H7 (cell line): ENCODE measurements at regions not wholly inside any gene's neighbourhood (a gene's known extent, or its start where the extent isn't known, plus 50 kb on each side); places are given as distances from the start of the nearest gene placed in this dataset.

Experiments
- DNase-seq: peaks from one replicate; pipeline ENCODE4 v3.0.0; 2012
- H3K27me3 ChIP-seq: 2 replicates; pipeline ENCODE4 v1.6.0; 2011; ENCODE audit warnings: mild to moderate bottlenecking, low read length; ENCODE audit not compliant: control insufficient read depth, insufficient read depth
- H3K36me3 ChIP-seq: replicated peaks from 2 replicates; pipeline ENCODE4 v1.5.1; 2011; ENCODE audit warnings: low read length; ENCODE audit not compliant: control insufficient read depth, insufficient read depth
- H3K4me3 ChIP-seq: 2 replicates; pipeline ENCODE4 v1.5.1; 2011; ENCODE audit warnings: low read depth, mild to moderate bottlenecking, control low read depth, low read length, moderate library complexity; ENCODE audit not compliant: insufficient read depth

DNA sequence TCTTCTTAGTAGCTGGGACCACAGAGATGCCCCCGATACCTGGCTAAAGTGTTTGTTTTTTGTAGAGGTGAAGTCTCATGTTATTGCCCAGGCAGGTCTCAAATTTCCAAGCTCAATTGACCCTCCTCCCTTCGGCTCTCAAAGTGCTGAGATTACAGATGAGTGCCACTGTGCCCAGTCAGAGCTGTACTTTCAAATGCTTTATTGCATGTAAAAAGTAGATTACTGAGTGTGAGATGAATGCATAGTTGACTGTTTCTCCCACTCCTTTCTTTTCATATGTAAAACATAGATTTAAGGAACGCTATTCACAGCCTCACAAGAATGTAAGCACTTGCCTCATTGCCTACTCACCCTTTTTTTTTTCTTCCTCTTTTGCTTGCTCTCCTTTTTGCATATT, 984.4 kb upstream of the PABPC4L start:
- no peaks in the 10 kb centered on the region for H3K27me3 ChIP-seq
- H3K4me3 ChIP-seq: no peak overlapping the region
- no peaks in the 10 kb centered on the region for H3K36me3 ChIP-seq
- peak; percentile 9 for DNase-seq

GRCh38 chr4:135185256-135185655, 983.7 kb upstream of the PABPC4L start:
- Histone ChIP-seq H3K4me3 (no peak overlapping the region), H3K27me3 (no peaks in the 10 kb centered on the region), H3K36me3 (no peaks in the 10 kb centered on the region)
- peak; percentile 19 for DNase-seq

GRCh38 chr4:135184715-135185114, 983.1 kb upstream of the PABPC4L start:
- DNase-seq: peak; percentile 23
- H3K36me3 ChIP-seq: no peaks in the 10 kb centered on the region
- H3K27me3 ChIP-seq: no peaks in the 10 kb centered on the region
- no peak overlapping the region for H3K4me3 ChIP-seq

DNA sequence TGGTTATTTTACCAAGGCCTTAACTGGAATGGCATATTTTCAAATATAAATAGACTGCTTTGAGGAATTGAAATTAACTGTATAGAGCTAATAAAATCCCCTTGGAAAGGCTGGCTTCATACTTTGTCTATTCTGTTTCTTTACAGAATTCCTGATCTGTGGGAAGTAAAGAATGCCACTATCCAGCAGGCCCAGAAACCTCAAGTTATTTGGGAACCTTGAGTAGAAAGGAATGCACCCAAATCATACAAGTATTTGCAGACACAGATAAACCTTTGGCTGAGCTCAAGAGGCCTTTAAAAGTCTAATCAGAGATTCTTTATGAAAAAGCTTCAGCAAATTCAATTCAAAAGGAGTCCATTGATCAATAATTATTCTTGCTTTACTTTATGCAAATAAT, 975.7 kb upstream of the PABPC4L start:
- Histone ChIP-seq H3K4me3 (no peak overlapping the region), H3K27me3 (no peaks in the 10 kb centered on the region), H3K36me3 (no peaks in the 10 kb centered on the region)
- no peak for DNase-seq

DNA sequence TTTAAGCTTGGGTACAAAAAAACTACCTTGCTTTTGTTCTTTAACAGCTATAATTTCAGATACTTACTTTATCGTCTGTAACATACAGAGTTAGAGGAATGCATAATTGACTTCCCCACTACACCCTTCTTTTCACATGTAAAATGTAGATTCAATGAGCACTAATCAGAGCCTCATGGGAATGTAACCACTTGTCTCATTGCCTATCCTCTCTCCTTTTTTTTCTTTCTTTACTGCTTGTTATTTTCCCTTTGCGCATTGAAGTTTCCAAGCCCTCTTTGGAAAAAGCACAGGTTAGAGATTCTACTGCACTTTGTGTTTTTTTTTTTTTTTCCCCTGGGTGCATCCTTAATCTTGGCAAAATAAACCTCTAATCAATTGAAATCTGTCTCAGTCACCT, 965.1 kb upstream of the PABPC4L start:
- no peaks in the 10 kb centered on the region for H3K27me3 ChIP-seq
- DNase-seq: no peak

DNA sequence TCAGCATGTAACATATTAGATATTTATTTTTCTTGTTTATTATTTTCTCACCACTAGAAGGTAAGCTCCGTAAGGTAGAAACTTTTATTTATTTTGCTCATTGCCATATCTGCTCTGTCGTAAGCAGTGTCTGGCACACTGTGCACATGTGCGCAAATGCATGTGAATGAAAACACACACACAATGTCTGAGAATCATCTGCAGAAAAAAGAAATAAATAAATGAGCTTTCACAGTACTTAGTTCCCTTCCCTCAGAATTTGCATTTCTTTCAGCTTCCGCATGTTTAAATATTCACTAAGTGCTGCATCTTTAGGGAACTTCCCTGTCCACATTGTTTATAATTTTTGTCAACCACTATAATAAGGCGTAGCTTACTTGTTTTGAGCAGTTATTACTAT, 963.0 kb upstream of the PABPC4L start:
- no peaks in the 10 kb centered on the region for H3K36me3 ChIP-seq
- no peaks in the 10 kb centered on the region for H3K27me3 ChIP-seq
- DNase-seq: no peak
- H3K4me3 ChIP-seq: no peak overlapping the region

More for the DNA sequence above, 965.1 kb upstream of the PABPC4L start:
- Histone ChIP-seq H3K36me3 (no peaks in the 10 kb centered on the region), H3K4me3 (no peak overlapping the region)

- Histone ChIP-seq H3K27me3 (no peaks in the 10 kb centered on the region), H3K36me3 (no peaks in the 10 kb centered on the region), H3K4me3 (no peak overlapping the region)
- no peak for DNase-seq
Measured at GRCh38 chr4:135144498-135144897, 942.9 kb upstream of the PABPC4L start.

DNA sequence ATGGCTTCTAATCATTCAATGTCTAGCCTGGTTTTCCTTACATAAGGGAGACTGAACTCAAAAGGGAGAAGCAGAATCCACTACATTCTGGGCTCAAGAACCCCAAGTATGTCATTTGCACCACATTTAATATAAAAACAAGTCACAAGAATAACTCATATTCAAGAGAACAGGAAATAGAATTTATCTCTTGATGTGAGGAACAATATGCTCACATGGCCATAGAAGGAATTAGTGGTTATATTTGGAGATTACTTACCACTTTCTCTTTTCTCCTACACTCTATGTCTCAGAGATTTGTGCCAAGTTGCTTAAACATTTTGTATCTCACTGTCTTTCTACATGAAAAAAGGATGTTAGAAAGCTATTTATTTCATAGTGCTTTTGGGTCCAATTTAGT, 922.6 kb upstream of the PABPC4L start:
- Histone ChIP-seq H3K27me3 (no peaks in the 10 kb centered on the region), H3K4me3 (no peak overlapping the region), H3K36me3 (no peaks in the 10 kb centered on the region)
- no peak for DNase-seq

- Histone ChIP-seq H3K4me3 (no peak overlapping the region), H3K27me3 (no peaks in the 10 kb centered on the region), H3K36me3 (no peaks in the 10 kb centered on the region)
- no peak for DNase-seq
Measured at GRCh38 chr4:135123632-135124031, 922.0 kb upstream of the PABPC4L start.

DNA sequence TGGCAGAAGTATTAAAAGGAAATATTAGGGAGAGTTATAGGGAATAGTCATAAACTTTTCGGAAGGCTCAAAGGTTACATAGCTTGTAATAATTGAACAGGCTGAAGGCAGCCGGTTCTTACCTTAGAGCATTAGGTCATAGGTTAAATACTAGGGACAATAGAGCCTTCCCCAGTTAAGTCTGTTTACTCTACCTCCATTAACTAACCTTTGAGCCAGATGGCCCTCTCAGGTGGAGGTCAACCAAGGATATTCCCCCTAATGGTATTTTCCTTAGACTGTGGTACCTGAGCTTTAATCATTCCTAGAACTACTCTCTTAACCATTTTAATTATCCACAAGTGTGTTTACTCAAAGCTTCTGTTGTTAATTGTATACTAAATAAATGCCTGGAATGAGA, 920.9 kb upstream of the PABPC4L start:
- no peak overlapping the region for H3K4me3 ChIP-seq
- DNase-seq: no peak
- no peaks in the 10 kb centered on the region for H3K36me3 ChIP-seq
- H3K27me3 ChIP-seq: no peaks in the 10 kb centered on the region

GRCh38 chr4:135120195-135120594, 918.6 kb upstream of the PABPC4L start:
- no peak for DNase-seq
- H3K4me3 ChIP-seq: no peak overlapping the region
- no peaks in the 10 kb centered on the region for H3K36me3 ChIP-seq
- no peaks in the 10 kb centered on the region for H3K27me3 ChIP-seq

DNA sequence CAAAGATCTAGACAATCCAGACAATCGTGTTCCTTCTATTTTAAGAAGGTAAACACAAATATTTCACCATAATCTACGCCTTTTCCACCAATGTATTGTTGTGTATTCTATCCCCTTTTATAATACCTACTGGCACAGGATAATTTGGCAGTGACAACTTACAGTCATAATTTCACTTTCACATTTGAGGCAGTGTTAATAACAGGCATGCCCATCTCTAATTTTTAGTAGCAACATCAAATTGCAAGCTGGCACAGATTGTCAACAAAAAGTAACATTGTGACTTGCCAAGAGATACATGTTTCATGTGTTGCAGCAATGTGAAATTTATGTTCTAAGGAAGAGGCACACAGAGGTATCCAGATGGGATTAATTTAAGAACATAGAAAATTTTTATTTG, 912.5 kb upstream of the PABPC4L start:
- DNase-seq: no peak
- H3K4me3 ChIP-seq: no peak overlapping the region

DNA sequence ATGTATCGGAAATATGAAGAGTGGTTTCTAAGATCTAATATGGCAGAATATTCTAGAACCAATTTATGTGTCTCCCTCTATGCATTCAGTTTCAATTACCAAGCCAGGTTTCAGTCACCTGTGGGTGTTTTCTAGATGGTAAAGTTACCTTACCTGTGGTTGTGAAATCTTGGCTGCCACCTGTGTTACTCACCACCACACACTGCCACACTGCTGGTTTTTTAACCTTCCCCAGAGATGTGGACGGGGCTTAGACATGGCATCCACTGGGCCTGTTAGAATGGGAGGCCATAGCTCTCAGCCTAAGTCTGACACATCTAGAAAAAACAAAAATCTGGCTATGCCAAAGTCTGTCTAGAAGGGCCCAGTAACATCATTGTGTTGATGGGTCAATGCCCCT, 896.5 kb upstream of the PABPC4L start:
- Histone ChIP-seq H3K36me3 (no peaks in the 10 kb centered on the region), H3K4me3 (no peak overlapping the region), H3K27me3 (no peaks in the 10 kb centered on the region)
- DNase-seq: no peak

More for the DNA sequence above, 912.5 kb upstream of the PABPC4L start:
- Histone ChIP-seq H3K27me3 (no peaks in the 10 kb centered on the region), H3K36me3 (no peaks in the 10 kb centered on the region)

DNA sequence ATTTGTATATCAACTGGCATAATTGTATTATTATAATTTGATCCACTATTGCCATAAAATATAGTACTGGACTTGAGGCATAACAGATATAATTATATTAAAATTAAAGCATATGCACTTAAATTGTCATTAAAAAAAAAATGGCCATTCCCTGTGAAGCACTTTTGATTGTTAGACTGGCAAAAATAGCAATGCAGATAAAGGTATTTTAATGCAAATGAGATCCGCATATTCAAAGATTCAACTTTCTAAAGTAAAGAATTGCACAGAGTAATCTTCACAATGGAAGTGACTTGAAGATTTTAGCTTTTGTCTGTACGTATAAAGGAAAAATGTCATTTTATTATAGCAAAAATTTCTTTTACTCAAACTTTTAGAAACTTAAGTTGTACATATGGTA, 871.8 kb upstream of the PABPC4L start:
- DNase-seq: no peak
- no peaks in the 10 kb centered on the region for H3K36me3 ChIP-seq
- no peak overlapping the region for H3K4me3 ChIP-seq
- no peaks in the 10 kb centered on the region for H3K27me3 ChIP-seq

- Histone ChIP-seq H3K27me3 (no peaks in the 10 kb centered on the region), H3K36me3 (no peaks in the 10 kb centered on the region), H3K4me3 (no peak overlapping the region)
- no peak for DNase-seq
Measured at GRCh38 chr4:135072553-135072952, 871.0 kb upstream of the PABPC4L start.

GRCh38 chr4:135065366-135065765, 863.8 kb upstream of the PABPC4L start:
- Histone ChIP-seq H3K36me3 (no peaks in the 10 kb centered on the region), H3K4me3 (no peak overlapping the region), H3K27me3 (no peaks in the 10 kb centered on the region)
- DNase-seq: no peak
